ENCODE measurements at regions not wholly inside any gene's neighbourhood (a gene's known extent, or its start where the extent isn't known, plus 50 kb on each side); places are given as distances from the start of the nearest gene placed in this dataset.

GRCh38 chr4:32625687-32626337 is 1905.6 kb downstream of the PCDH7 start:
- no CpG with 5 or more reads among the region's 4 CpGs for WGBS (ENCODE audit: extremely low coverage, insufficient read length, low lambda C conversion rate)

More at GRCh38 chr4:32625687-32626337, 1905.6 kb downstream of the PCDH7 start:
- Histone ChIP-seq H3K14ac (ENCODE audit: insufficient read depth, low read length) (no peak overlapping the region), H2BK20ac (ENCODE audit: low read depth, low read length, poor library complexity, severe bottlenecking) (no peak overlapping the region), H2BK120ac (ENCODE audit: low read depth, low read length, poor library complexity, severe bottlenecking) (no peak overlapping the region), H3T11ph (ENCODE audit: low read length) (no peak overlapping the region), H3K9ac (ENCODE audit: extremely low read depth, insufficient read length, low read length) (no peak overlapping the region), H2BK15ac (ENCODE audit: low read depth, low read length) (no peak overlapping the region), H4K91ac (ENCODE audit: insufficient read length, low read depth, low read length) (no peak overlapping the region), H2AK5ac (ENCODE audit: insufficient read length, low read length) (no peak overlapping the region), H3K27me3 (ENCODE audit: insufficient read depth, low read length) (no peaks in the 10 kb centered on the region), H4K5ac (ENCODE audit: insufficient read length, low read depth, low read length) (no peak overlapping the region), H3K18ac (ENCODE audit: insufficient read length, low read depth, low read length) (no peak overlapping the region), H3K4me1 (ENCODE audit: insufficient read depth, low read length) (no peaks in the 10 kb centered on the region), H3K23ac (ENCODE audit: insufficient read length, low read depth, low read length) (no peak overlapping the region), H3K9me3 (ENCODE audit: control insufficient read depth, low read depth, low read length) (no peaks in the 10 kb centered on the region), H4K20me1 (ENCODE audit: control insufficient read depth, insufficient read depth, insufficient read length) (no peaks in the 10 kb centered on the region), H3K79me1 (ENCODE audit: insufficient read depth, low read depth, low read length, poor library complexity, severe bottlenecking) (no peaks in the 10 kb centered on the region), H3K4ac (ENCODE audit: low read depth, low read length) (no peak overlapping the region), H4K8ac (replicated peaks; ENCODE audit: insufficient read length, low read depth, low read length) (no peak overlapping the region), H2BK5ac (ENCODE audit: insufficient read length, low read length) (no peak overlapping the region), H2BK12ac (ENCODE audit: insufficient read length, low read depth, low read length) (no peak overlapping the region), H3K23me2 (ENCODE audit: insufficient read length, low read depth, low read length, poor library complexity, severe bottlenecking) (no peaks in the 10 kb centered on the region), H3K27ac (ENCODE audit: insufficient read length, low read depth, low read length) (no peak overlapping the region), H3K79me2 (ENCODE audit: insufficient read depth, low read length) (no peaks in the 10 kb centered on the region), H3K4me2 (ENCODE audit: insufficient read depth, insufficient read length, low read length) (no peak overlapping the region), H2AFZ (ENCODE audit: low read length) (no peak overlapping the region), H3K56ac (ENCODE audit: insufficient read length, low read depth, low read length) (no peak overlapping the region)
- Mint-ChIP-seq H3K4me3 (no peak overlapping the region), H3K27me3 (ENCODE audit: low read depth) (no peaks in the 10 kb centered on the region), H3K36me3 (ENCODE audit: insufficient read depth in 1 of 3, low read depth in 3 of 3) (peaks cover 0 to 5% (median 0%) of the 10 kb centered on the region in 3 experiments; a peak in 3 of 7 replicates), H3K4me1 (no peaks in the 10 kb centered on the region), H3K9me3 (peaks cover 8 to 11% of the 10 kb centered on the region in 2 experiments), H3K27ac (no peak overlapping the region)
- DNase-seq: no peak
- TF ChIP-seq, protein P1, sequence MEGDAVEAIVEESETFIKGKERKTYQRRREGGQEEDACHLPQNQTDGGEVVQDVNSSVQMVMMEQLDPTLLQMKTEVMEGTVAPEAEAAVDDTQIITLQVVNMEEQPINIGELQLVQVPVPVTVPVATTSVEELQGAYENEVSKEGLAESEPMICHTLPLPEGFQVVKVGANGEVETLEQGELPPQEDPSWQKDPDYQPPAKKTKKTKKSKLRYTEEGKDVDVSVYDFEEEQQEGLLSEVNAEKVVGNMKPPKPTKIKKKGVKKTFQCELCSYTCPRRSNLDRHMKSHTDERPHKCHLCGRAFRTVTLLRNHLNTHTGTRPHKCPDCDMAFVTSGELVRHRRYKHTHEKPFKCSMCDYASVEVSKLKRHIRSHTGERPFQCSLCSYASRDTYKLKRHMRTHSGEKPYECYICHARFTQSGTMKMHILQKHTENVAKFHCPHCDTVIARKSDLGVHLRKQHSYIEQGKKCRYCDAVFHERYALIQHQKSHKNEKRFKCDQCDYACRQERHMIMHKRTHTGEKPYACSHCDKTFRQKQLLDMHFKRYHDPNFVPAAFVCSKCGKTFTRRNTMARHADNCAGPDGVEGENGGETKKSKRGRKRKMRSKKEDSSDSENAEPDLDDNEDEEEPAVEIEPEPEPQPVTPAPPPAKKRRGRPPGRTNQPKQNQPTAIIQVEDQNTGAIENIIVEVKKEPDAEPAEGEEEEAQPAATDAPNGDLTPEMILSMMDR (conservative IDR thresholded peaks at IDR 0.05): no peak

Data from H9 (cell line).